Glutamatergic neuron (in vitro differentiated cells): ENCODE measurements at regions not wholly inside any gene's neighbourhood (a gene's known extent, or its start where the extent isn't known, plus 50 kb on each side); places are given as distances from the start of the nearest gene placed in this dataset.

Source experiments
- DNase-seq: peaks from one replicate; pipeline ENCODE4 v3.0.0; 2022
- H3K27ac Mint-ChIP-seq: one replicate; pipeline ENCODE4 v1.8.0; 2020; ENCODE audit warnings: mild to moderate bottlenecking, mixed read lengths, inconsistent platforms; ENCODE audit not compliant: unreplicated experiment
- H3K27me3 Mint-ChIP-seq: one replicate; pipeline ENCODE4 v1.8.0; 2020; ENCODE audit warnings: mild to moderate bottlenecking, moderate library complexity, mixed read lengths, inconsistent platforms; ENCODE audit not compliant: unreplicated experiment
- H3K36me3 Mint-ChIP-seq: one replicate; pipeline ENCODE4 v1.8.0; 2020; ENCODE audit warnings: mild to moderate bottlenecking, mixed read lengths, inconsistent platforms; ENCODE audit not compliant: unreplicated experiment
- H3K4me1 Mint-ChIP-seq: one replicate; pipeline ENCODE4 v1.8.0; 2020; ENCODE audit warnings: mild to moderate bottlenecking, low read depth, mixed read lengths, inconsistent platforms; ENCODE audit not compliant: unreplicated experiment
- H3K4me3 Mint-ChIP-seq: one replicate; pipeline ENCODE4 v1.8.0; 2020; ENCODE audit warnings: mild to moderate bottlenecking, mixed read lengths, inconsistent platforms; ENCODE audit not compliant: unreplicated experiment
- H3K9me3 Mint-ChIP-seq: one replicate; pipeline ENCODE4 v1.8.0; 2020; ENCODE audit warnings: mild to moderate bottlenecking, moderate library complexity, mixed read lengths, inconsistent platforms; ENCODE audit not compliant: unreplicated experiment
- CTCF ChIP-seq: fragments of 200-600 bp; sonication (generic); IDR thresholded peaks from one replicate; pipeline ENCODE4 v1.5.0; 2021; ENCODE audit not compliant: partially characterized antibody, unreplicated experiment

GRCh38 chr3:36282766-36283165 is 97.5 kb upstream of the STAC start:
- Mint-ChIP-seq H3K9me3 (no peaks in the 10 kb centered on the region), H3K4me1 (no peaks in the 10 kb centered on the region), H3K27ac (no peak overlapping the region), H3K27me3 (no peaks in the 10 kb centered on the region), H3K36me3 (no peaks in the 10 kb centered on the region), H3K4me3 (no peak overlapping the region)
- no peak for TF ChIP-seq CTCF
- DNase-seq, result no peak

GRCh38 chr3:36295296-36295695 is 85.0 kb upstream of the STAC start:
- Mint-ChIP-seq H3K4me1 (no peaks in the 10 kb centered on the region), H3K36me3 (no peaks in the 10 kb centered on the region), H3K27ac (no peak overlapping the region), H3K27me3 (no peaks in the 10 kb centered on the region), H3K9me3 (no peaks in the 10 kb centered on the region), H3K4me3 (no peak overlapping the region)
- no peak for TF ChIP-seq CTCF
- no peak for DNase-seq

GRCh38 chr3:36297195-36297594 is 83.1 kb upstream of the STAC start:
- Mint-ChIP-seq H3K4me3 (no peak overlapping the region), H3K27me3 (no peaks in the 10 kb centered on the region), H3K4me1 (no peaks in the 10 kb centered on the region), H3K27ac (no peak overlapping the region), H3K36me3 (no peaks in the 10 kb centered on the region), H3K9me3 (no peaks in the 10 kb centered on the region)
- no peak for TF ChIP-seq CTCF
- DNase-seq, result no peak

GRCh38 chr3:36298188-36298587 is 82.1 kb upstream of the STAC start:
- no peak for DNase-seq
- no peaks in the 10 kb centered on the region for H3K4me1 Mint-ChIP-seq
- no peaks in the 10 kb centered on the region for H3K36me3 Mint-ChIP-seq
- no peaks in the 10 kb centered on the region for H3K9me3 Mint-ChIP-seq
- no peak overlapping the region for H3K4me3 Mint-ChIP-seq
- no peak for TF ChIP-seq CTCF
- H3K27me3 Mint-ChIP-seq, result no peaks in the 10 kb centered on the region
- no peak overlapping the region for H3K27ac Mint-ChIP-seq

GRCh38 chr3:36302158-36302509 is 78.2 kb upstream of the STAC start:
- Mint-ChIP-seq H3K27ac (no peak overlapping the region), H3K4me1 (no peaks in the 10 kb centered on the region), H3K9me3 (no peaks in the 10 kb centered on the region), H3K4me3 (no peak overlapping the region), H3K27me3 (no peaks in the 10 kb centered on the region), H3K36me3 (no peaks in the 10 kb centered on the region)
- TF ChIP-seq CTCF, result no peak
- DNase-seq, result no peak
